ENCODE measurements at regions not wholly inside any gene's neighbourhood (a gene's known extent, or its start where the extent isn't known, plus 50 kb on each side); places are given as distances from the start of the nearest gene placed in this dataset.

DNA sequence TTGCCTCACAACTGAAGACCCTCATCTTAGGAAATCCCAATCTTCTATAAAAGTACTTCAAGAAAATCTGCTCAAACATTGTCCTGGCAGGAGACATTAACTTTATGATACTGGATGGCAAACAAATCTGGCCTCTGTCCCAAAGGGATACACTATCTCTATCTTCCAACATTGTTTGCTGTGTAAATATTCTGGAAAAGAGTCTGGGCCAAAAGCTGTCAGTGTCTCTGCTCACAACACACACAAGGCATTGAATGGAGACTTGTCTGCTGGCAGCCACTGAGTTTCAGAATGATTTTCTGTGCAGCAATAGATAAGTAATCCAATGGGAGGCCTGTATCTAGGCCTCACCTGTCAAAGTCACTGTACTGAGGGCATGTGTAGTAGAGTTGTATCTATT lies 471.1 kb downstream of the DMAC1 start:
- no peak overlapping the region for H3K4me3 ChIP-seq (replicated peaks; ENCODE audit: low read depth, low read length)
- TF ChIP-seq, protein P1, sequence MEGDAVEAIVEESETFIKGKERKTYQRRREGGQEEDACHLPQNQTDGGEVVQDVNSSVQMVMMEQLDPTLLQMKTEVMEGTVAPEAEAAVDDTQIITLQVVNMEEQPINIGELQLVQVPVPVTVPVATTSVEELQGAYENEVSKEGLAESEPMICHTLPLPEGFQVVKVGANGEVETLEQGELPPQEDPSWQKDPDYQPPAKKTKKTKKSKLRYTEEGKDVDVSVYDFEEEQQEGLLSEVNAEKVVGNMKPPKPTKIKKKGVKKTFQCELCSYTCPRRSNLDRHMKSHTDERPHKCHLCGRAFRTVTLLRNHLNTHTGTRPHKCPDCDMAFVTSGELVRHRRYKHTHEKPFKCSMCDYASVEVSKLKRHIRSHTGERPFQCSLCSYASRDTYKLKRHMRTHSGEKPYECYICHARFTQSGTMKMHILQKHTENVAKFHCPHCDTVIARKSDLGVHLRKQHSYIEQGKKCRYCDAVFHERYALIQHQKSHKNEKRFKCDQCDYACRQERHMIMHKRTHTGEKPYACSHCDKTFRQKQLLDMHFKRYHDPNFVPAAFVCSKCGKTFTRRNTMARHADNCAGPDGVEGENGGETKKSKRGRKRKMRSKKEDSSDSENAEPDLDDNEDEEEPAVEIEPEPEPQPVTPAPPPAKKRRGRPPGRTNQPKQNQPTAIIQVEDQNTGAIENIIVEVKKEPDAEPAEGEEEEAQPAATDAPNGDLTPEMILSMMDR (IDR thresholded peaks at IDR 0.05; ENCODE audit: low read depth, low read length, missing control alignments): no peak

GRCh38 chr9:7325995-7326394 lies 473.6 kb downstream of the DMAC1 start:
- H3K4me3 ChIP-seq (replicated peaks; ENCODE audit: low read depth, low read length): no peak overlapping the region
- DNase-seq (ENCODE audit: extremely low read depth, low read depth): no peak
- TF ChIP-seq, protein P1 (IDR thresholded peaks at IDR 0.05; ENCODE audit: low read depth, low read length, missing control alignments): no peak

More for the DNA sequence above, 471.1 kb downstream of the DMAC1 start:
- DNase-seq (ENCODE audit: extremely low read depth, low read depth): no peak

DNA sequence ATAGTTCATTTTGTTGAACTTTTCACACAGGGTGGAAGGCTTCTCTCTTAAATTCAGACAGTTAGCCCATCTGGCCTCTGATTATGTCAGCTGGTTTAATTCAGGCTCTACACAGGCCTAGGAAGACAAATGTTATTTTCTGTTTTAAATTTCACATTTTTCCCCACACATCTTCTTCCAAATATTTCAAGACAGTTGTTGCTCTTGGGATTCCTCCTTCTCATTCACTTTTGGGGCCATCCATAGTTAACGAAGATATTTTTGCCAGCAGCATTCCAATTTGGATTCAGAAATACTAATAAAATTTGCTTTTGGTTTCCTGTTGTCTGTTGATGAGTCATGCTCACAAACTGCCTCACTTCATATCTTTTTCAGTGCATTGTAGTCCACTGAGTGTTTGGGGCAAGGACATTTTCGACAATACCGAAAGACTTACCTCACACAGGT lies 475.4 kb downstream of the DMAC1 start:
- DNase-seq (ENCODE audit: extremely low read depth, low read depth): no peak
- no peak overlapping the region for H3K4me3 ChIP-seq (replicated peaks; ENCODE audit: low read depth, low read length)
- TF ChIP-seq, protein P1 (IDR thresholded peaks at IDR 0.05; ENCODE audit: low read depth, low read length, missing control alignments): no peak

GRCh38 chr9:7320841-7321240 lies 478.7 kb downstream of the DMAC1 start:
- TF ChIP-seq, protein P1 (IDR thresholded peaks at IDR 0.05; ENCODE audit: low read depth, low read length, missing control alignments): no peak
- H3K4me3 ChIP-seq (replicated peaks; ENCODE audit: low read depth, low read length): no peak overlapping the region
- no peak for DNase-seq (ENCODE audit: extremely low read depth, low read depth)

- no peak overlapping the region for H3K4me3 ChIP-seq (replicated peaks; ENCODE audit: low read depth, low read length)
- peak; percentile 88 for DNase-seq (ENCODE audit: extremely low read depth, low read depth)
- TF ChIP-seq, protein P1 (IDR thresholded peaks at IDR 0.05; ENCODE audit: low read depth, low read length, missing control alignments): no peak
Observed at GRCh38 chr9:7320139-7320538, 479.4 kb downstream of the DMAC1 start.

- H3K4me3 ChIP-seq (replicated peaks; ENCODE audit: low read depth, low read length): no peak overlapping the region
- TF ChIP-seq, protein P1 (IDR thresholded peaks at IDR 0.05; ENCODE audit: low read depth, low read length, missing control alignments): peak; percentile 27
- no peak for DNase-seq (ENCODE audit: extremely low read depth, low read depth)
Observed at GRCh38 chr9:7318920-7319319, 480.7 kb downstream of the DMAC1 start.

DNA sequence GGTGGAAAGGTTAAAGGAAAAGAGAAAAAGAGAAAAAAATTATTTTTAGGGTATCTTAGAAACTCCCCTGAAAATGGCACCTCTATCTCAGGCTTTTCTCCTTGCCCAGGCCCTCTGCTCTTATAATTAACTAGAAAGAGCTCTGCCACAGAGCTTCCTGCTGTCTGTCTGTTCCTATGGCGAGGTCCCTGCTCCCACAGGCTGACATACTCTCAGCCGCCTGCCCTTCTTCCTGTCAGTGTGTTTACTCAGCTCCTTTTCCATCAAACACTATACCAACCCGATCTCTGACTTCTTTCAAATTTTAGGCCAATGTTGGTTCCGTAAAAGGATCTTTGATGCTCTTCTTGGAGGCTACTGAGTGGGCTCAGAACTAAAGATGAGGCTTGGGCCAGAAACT lies 482.6 kb downstream of the DMAC1 start:
- TF ChIP-seq, protein P1 (IDR thresholded peaks at IDR 0.05; ENCODE audit: low read depth, low read length, missing control alignments): no peak
- no peak for DNase-seq (ENCODE audit: extremely low read depth, low read depth)

More for the DNA sequence above, 482.6 kb downstream of the DMAC1 start:
- H3K4me3 ChIP-seq (replicated peaks; ENCODE audit: low read depth, low read length): no peak overlapping the region

All from HFF-Myc (cell line).